A549 (cell line): ENCODE measurements at regions not wholly inside any gene's neighbourhood (a gene's known extent, or its start where the extent isn't known, plus 50 kb on each side); places are given as distances from the start of the nearest gene placed in this dataset.

Experiments
- ATAC-seq, 2 experiments: fragments of 200-7000 bp in 1 of 2; fragments of >200 bp in 1 of 2; cut with Nextera tagmentation in 1 of 2; cut with Tn5 transposase in 1 of 2; 3 replicates each; pipeline versions ENCODE4 v1.8.0 to v1.9.1; 2018 to 2020; ENCODE audit warnings: mild to moderate bottlenecking in 1 of 2, moderate library complexity in 1 of 2
- CTCF ChIA-PET: fragments of 300-600 bp; sonication (Branson Sonifier 250); formaldehyde crosslinking; extraction: SDS; loops from one replicate; lab custom pipeline; 2021; ENCODE audit warnings: antibody characterized with exemption, inconsistent platforms; lab: Yijun Ruan, JAX
- POLR2A ChIA-PET: fragments of 350-600 bp; formaldehyde crosslinking; extraction: SDS; loops from one replicate; lab custom pipeline; 2021; ENCODE audit warnings: antibody characterized with exemption, inconsistent platforms; lab: Yijun Ruan, JAX
- DNase-seq, 2 experiments: peaks; one replicate each; pipeline versions ENCODE4 v3.0.0 to v3.0.0-alpha.2; 2011 to 2016; ENCODE audit warnings: low read depth in 1 of 2, low spot score in 1 of 2
- FAIRE-seq: peaks from 2 replicates; lab custom pipeline; 2011; peaks lifted over from hg19 to GRCh38; lab: Jason Lieb, UNC
- H3K27ac ChIP-seq, 2 experiments: fragments of >200 bp; sonication (Bioruptor Twin); formaldehyde crosslinking; 3 replicates each; pipeline ENCODE4 v1.5.1; 2016 to 2017
- H3K4me1 ChIP-seq: fragments of >200 bp; sonication (Bioruptor Twin); formaldehyde crosslinking; 3 replicates; pipeline ENCODE4 v1.6.1; 2016
- H3K4me2 ChIP-seq: fragments of >200 bp; sonication (Bioruptor Twin); formaldehyde crosslinking; 3 replicates; pipeline ENCODE4 v1.6.1; 2016
- H3K4me3 ChIP-seq: fragments of >200 bp; sonication (Bioruptor Twin); formaldehyde crosslinking; 3 replicates; pipeline ENCODE4 v1.5.1; 2016
- H3K9me3 ChIP-seq: fragments of >200 bp; sonication (Bioruptor Twin); formaldehyde crosslinking; 3 replicates; pipeline ENCODE4 v1.6.1; 2016
- EHMT2 ChIP-seq: fragments of 200-600 bp; sonication (generic); IDR thresholded peaks from 2 replicates; pipeline ENCODE4 v1.6.1; 2016; ENCODE audit warnings: antibody characterized with exemption, low read depth, mild to moderate bottlenecking, moderate library complexity
- EP300 ChIP-seq, 2 experiments: fragments of >200 bp; sonication (Bioruptor Twin); formaldehyde crosslinking; IDR thresholded peaks; 2 replicates in 1 of 2; 3 replicates in 1 of 2; pipeline ENCODE4 v1.6.1; 2016 to 2017
- ESRRA ChIP-seq: fragments of 150-350 bp; IDR thresholded peaks from 2 replicates; pipeline ENCODE4 v1.6.1; 2014; ENCODE audit warnings: mild to moderate bottlenecking, low read length, borderline replicate concordance
- FOSB ChIP-seq: fragments of 250-450 bp; sonication (Bioruptor Pico); IDR thresholded peaks from 2 replicates; pipeline ENCODE4 v1.5.0; 2020; ENCODE audit warnings: mild to moderate bottlenecking, moderate library complexity
- FOXS1 ChIP-seq: fragments of 250-450 bp; sonication (Bioruptor Pico); IDR thresholded peaks from 2 replicates; pipeline ENCODE4 v1.5.0; 2020; ENCODE audit warnings: mild to moderate bottlenecking, moderate library complexity
- HEYL ChIP-seq: fragments of 250-450 bp; sonication (Bioruptor Pico); IDR thresholded peaks from 2 replicates; pipeline ENCODE4 v1.8.0; 2021; ENCODE audit warnings: mild to moderate bottlenecking, moderate library complexity
- HOXA7 ChIP-seq: fragments of 250-450 bp; sonication (Bioruptor Pico); IDR thresholded peaks from 2 replicates; pipeline ENCODE4 v1.5.0; 2020; ENCODE audit warnings: mild to moderate bottlenecking, moderate library complexity
- KDM1A ChIP-seq: fragments of 200-600 bp; sonication (generic); IDR thresholded peaks from 2 replicates; pipeline ENCODE4 v1.6.1; 2016; ENCODE audit warnings: low read depth, mild to moderate bottlenecking
- MAFK ChIP-seq: fragments of 450-650 bp; IDR thresholded peaks from 2 replicates; pipeline ENCODE4 v1.6.1; 2014; ENCODE audit not compliant: partially characterized antibody
- MAZ ChIP-seq: fragments of 150-350 bp; IDR thresholded peaks from 2 replicates; pipeline ENCODE4 v1.6.1; 2014; ENCODE audit warnings: antibody characterized with exemption, low read depth, low read length, borderline replicate concordance
- NFE2L2 ChIP-seq: fragments of 150-350 bp; conservative IDR thresholded peaks from 2 replicates; pipeline ENCODE4 v1.6.1; 2014; ENCODE audit warnings: low read length
- NPAS2 ChIP-seq: fragments of 250-450 bp; sonication (Bioruptor Pico); IDR thresholded peaks from 2 replicates; pipeline ENCODE4 v1.8.0; 2022; ENCODE audit warnings: mild to moderate bottlenecking, moderate library complexity, borderline replicate concordance
- PHF8 ChIP-seq: fragments of 200-600 bp; sonication (generic); IDR thresholded peaks from 2 replicates; pipeline ENCODE4 v1.6.1; 2016; ENCODE audit warnings: low read depth, mild to moderate bottlenecking, antibody characterized with exemption, moderate library complexity, borderline replicate concordance
- POLR2A ChIP-seq: IDR thresholded peaks from 2 replicates; pipeline ENCODE4 v1.6.1; 2012; ENCODE audit warnings: mild to moderate bottlenecking, low read length
- POLR2AphosphoS2 ChIP-seq: conservative IDR thresholded peaks from 2 replicates; pipeline ENCODE4 v1.6.1; 2012; ENCODE audit warnings: low read length, improper control_type of control experiment, inconsistent platforms
- RAD21 ChIP-seq, 2 experiments: fragments of >200 bp in 1 of 2; sonication (Bioruptor Twin) in 1 of 2; formaldehyde crosslinking in 1 of 2; IDR thresholded peaks in 1 of 2; conservative IDR thresholded peaks in 1 of 2; 2 replicates in 1 of 2; 3 replicates in 1 of 2; pipeline ENCODE4 v1.6.1; 2012 to 2018; ENCODE audit warnings: inconsistent platforms in 1 of 2
- RCOR1 ChIP-seq: fragments of 150-350 bp; IDR thresholded peaks from 2 replicates; pipeline ENCODE4 v1.6.1; 2014; ENCODE audit warnings: antibody characterized with exemption, low read length, low read depth
- RFX5 ChIP-seq: fragments of 450-650 bp; IDR thresholded peaks from 2 replicates; pipeline ENCODE4 v1.7.1; 2014; ENCODE audit warnings: antibody characterized with exemption, mild to moderate bottlenecking, moderate library complexity
- SREBF2 ChIP-seq: fragments of 450-650 bp; IDR thresholded peaks from 2 replicates; pipeline ENCODE4 v1.6.1; 2014; ENCODE audit warnings: mild to moderate bottlenecking, moderate library complexity
- TP53 ChIP-seq: fragments of 250-450 bp; sonication (Bioruptor Pico); IDR thresholded peaks from 2 replicates; pipeline ENCODE4 v1.5.0; 2021; ENCODE audit warnings: mild to moderate bottlenecking, moderate library complexity
- WGBS: methylation state at CpG from one replicate; pipeline ENCODE4 v1.1.6; 2017; ENCODE audit errors: missing lambda C conversion rate; 5-methylcytosine and 5-hydroxymethylcytosine counted together
- TF ChIP-seq, protein P1 (sequence below): IDR thresholded peaks from 2 replicates; pipeline ENCODE4 v1.6.1; 2012; ENCODE audit warnings: low read depth, borderline replicate concordance
- TF ChIP-seq, protein P2 (sequence below): IDR thresholded peaks from 2 replicates; pipeline ENCODE4 v1.6.1; 2012
- TF ChIP-seq, protein P3 (sequence below): fragments of >200 bp; sonication (Bioruptor Twin); formaldehyde crosslinking; IDR thresholded peaks from 3 replicates; pipeline ENCODE4 v1.5.1; 2016
- TF ChIP-seq, protein P4 (sequence below): IDR thresholded peaks from 2 replicates; pipeline ENCODE4 v1.6.1; 2012
- TF ChIP-seq, protein P5 (sequence below): fragments of >200 bp; sonication (Bioruptor Twin); formaldehyde crosslinking; IDR thresholded peaks from 3 replicates; pipeline ENCODE4 v1.6.1; 2016

DNA sequence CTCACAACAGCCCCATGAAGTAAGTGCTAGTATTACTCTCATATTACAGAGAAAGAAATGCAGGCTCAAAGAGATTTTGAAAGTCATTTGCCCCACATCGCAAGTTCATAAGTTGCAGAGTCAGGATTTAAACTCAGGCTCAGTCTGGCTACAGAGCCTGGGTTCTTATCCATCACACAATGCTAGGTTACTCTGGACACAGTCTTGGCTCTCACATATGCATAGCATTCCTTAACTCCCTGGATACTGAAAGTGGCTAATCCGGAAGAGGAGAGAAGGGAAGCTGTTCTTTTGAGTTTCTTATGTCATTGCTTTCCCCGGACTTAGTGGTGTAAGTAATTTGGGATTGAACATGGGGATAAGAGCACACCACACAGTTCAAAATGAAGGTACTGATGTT is 357.4 kb upstream of the PLXNA2 start (continued):
- TF ChIP-seq, protein P1, sequence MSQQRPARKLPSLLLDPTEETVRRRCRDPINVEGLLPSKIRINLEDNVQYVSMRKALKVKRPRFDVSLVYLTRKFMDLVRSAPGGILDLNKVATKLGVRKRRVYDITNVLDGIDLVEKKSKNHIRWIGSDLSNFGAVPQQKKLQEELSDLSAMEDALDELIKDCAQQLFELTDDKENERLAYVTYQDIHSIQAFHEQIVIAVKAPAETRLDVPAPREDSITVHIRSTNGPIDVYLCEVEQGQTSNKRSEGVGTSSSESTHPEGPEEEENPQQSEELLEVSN = no peak
- no peak for TF ChIP-seq NPAS2 (CRISPR knock-in tag)
- TF ChIP-seq, protein P2, sequence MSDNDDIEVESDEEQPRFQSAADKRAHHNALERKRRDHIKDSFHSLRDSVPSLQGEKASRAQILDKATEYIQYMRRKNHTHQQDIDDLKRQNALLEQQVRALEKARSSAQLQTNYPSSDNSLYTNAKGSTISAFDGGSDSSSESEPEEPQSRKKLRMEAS = no peak
- TF ChIP-seq FOSB (CRISPR knock-in tag) = no peak
- TF ChIP-seq PHF8 = no peak
- no peak for TF ChIP-seq MAZ

DNA sequence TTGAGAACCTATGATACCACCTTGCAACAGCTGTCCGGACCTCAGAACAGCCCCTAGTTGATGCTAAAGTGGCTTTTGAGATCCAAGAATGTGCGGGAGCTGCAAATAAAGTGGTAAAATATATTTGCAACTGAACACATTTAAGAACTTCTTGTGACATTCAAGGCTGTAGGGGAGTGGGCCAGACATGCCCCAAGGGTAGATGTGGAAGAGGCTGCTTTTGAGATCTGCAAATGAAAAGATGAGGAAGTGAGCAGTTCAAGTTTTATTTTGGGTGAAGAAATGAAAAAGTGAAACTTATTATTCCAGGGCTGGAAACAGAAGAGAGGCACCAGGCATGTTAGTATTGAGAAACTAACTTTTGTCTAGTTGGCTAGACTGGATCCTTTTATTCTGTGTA is 359.5 kb upstream of the PLXNA2 start:
- no peak for ATAC-seq
- Histone ChIP-seq H3K9me3 (no peaks in the 10 kb centered on the region), H3K27ac (no peak overlapping the region), H3K4me2 (no peak overlapping the region), H3K4me1 (no peaks in the 10 kb centered on the region), H3K4me3 (no peak overlapping the region)
- no peak for DNase-seq
- ChIA-PET CTCF (no interaction called here), POLR2A (no interaction called here)
- TF ChIP-seq HOXA7 (CRISPR knock-in tag) (no peak), RFX5 (no peak), NFE2L2 (no peak), RCOR1 (no peak), FOXS1 (no peak), SREBF2 (no peak), EHMT2 (no peak), MAZ (no peak), PHF8 (no peak)
- TF ChIP-seq, protein P3, sequence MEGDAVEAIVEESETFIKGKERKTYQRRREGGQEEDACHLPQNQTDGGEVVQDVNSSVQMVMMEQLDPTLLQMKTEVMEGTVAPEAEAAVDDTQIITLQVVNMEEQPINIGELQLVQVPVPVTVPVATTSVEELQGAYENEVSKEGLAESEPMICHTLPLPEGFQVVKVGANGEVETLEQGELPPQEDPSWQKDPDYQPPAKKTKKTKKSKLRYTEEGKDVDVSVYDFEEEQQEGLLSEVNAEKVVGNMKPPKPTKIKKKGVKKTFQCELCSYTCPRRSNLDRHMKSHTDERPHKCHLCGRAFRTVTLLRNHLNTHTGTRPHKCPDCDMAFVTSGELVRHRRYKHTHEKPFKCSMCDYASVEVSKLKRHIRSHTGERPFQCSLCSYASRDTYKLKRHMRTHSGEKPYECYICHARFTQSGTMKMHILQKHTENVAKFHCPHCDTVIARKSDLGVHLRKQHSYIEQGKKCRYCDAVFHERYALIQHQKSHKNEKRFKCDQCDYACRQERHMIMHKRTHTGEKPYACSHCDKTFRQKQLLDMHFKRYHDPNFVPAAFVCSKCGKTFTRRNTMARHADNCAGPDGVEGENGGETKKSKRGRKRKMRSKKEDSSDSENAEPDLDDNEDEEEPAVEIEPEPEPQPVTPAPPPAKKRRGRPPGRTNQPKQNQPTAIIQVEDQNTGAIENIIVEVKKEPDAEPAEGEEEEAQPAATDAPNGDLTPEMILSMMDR = no peak
- TF ChIP-seq, protein P2 = no peak
- no peak for FAIRE-seq
- 8% methylated on average over 2 of the region's 2 CpGs for WGBS

DNA sequence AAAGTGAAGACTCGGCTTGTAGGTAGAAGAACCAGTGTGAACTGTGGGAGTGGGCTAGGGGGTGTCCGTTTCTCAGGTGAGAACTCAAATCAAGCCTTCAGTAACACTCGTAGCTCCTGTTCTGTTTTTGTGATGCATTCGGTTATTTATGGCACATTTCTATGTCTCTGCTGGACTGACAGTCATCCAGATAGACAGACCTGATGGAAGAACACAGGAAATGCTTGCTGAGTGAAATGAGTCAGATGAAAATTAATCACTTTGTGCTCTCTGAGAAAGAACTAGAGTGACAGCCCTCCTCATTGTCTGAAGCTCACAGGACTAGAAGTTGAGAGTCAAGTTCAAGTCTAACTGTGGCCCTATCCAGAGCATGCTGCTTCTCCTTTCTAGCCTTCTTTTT is 360.1 kb upstream of the PLXNA2 start:
- H3K4me2 ChIP-seq = no peak overlapping the region
- TF ChIP-seq MAFK (no peak), FOXS1 (no peak)
- TF ChIP-seq, protein P4, sequence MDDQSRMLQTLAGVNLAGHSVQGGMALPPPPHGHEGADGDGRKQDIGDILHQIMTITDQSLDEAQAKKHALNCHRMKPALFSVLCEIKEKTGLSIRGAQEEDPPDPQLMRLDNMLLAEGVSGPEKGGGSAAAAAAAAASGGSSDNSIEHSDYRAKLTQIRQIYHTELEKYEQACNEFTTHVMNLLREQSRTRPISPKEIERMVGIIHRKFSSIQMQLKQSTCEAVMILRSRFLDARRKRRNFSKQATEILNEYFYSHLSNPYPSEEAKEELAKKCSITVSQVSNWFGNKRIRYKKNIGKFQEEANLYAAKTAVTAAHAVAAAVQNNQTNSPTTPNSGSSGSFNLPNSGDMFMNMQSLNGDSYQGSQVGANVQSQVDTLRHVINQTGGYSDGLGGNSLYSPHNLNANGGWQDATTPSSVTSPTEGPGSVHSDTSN = no peak
- FAIRE-seq = no peak
- WGBS = 10% methylated on average over 4 of the region's 4 CpGs
- DNase-seq = no peak
- H3K4me3 ChIP-seq = no peak overlapping the region
- POLR2A ChIA-PET = no interaction called here
- no peaks in the 10 kb centered on the region for H3K9me3 ChIP-seq
- no peaks in the 10 kb centered on the region for H3K4me1 ChIP-seq
- ATAC-seq = no peak; a peak in 1 of 6 replicates
- no peak overlapping the region for H3K27ac ChIP-seq
- CTCF ChIA-PET = interaction anchor here (0.7 kb wide), 1 partner anchor 730 kb away, joined by 6 read pairs; no protein-coding TSS in a partner anchor

DNA sequence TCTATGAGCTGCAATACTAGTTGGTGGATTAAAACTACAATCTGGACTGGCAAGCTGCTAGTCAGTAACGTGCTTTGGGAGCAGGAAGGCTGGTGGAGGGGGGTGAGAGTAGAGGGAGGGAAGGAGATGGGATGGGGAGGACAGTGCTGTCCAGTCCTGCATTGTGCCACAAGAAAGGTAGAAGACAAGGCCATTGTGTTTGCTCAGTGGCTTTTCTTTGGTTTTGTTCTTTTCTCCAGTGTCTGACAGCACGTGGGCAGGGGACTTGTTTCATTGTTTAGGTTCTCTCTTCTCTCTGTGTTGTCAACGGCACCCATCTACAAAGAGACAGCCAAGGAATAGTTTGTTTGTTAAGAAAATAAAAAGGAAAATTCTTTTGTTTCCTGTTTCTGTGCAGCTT is 362.8 kb upstream of the PLXNA2 start:
- FAIRE-seq = no peak
- H3K4me3 ChIP-seq = no peak overlapping the region
- WGBS = 3% methylated on average over 3 of the region's 3 CpGs
- TF ChIP-seq KDM1A = no peak
- no peak for TF ChIP-seq EP300 (IDR thresholded peaks at IDR 0.05)
- no peak for TF ChIP-seq POLR2AphosphoS2
- TF ChIP-seq SREBF2 = no peak
- no peak for TF ChIP-seq TP53 (CRISPR knock-in tag)
- TF ChIP-seq HEYL = no peak
- no peak for TF ChIP-seq ESRRA
- no peak for TF ChIP-seq POLR2A
- TF ChIP-seq, protein P5, sequence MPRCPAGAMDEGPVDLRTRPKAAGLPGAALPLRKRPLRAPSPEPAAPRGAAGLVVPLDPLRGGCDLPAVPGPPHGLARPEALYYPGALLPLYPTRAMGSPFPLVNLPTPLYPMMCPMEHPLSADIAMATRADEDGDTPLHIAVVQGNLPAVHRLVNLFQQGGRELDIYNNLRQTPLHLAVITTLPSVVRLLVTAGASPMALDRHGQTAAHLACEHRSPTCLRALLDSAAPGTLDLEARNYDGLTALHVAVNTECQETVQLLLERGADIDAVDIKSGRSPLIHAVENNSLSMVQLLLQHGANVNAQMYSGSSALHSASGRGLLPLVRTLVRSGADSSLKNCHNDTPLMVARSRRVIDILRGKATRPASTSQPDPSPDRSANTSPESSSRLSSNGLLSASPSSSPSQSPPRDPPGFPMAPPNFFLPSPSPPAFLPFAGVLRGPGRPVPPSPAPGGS = no peak
- TF ChIP-seq RAD21 (conservative IDR thresholded peaks at IDR 0.05 in 1 of 2, IDR thresholded peaks at IDR 0.05 in 1 of 2) = no peak
- TF ChIP-seq HOXA7 (CRISPR knock-in tag) = no peak
- TF ChIP-seq, all 56 proteins: peak for 0
- Histone ChIP-seq H3K4me1 (no peaks in the 10 kb centered on the region), H3K4me2 (no peak overlapping the region), H3K9me3 (no peaks in the 10 kb centered on the region), H3K27ac (no peak overlapping the region)
- ChIA-PET CTCF (no interaction called here), POLR2A (no interaction called here)
- DNase-seq (no peak), ATAC-seq (no peak)
